Loucy (cell line): ENCODE measurements at regions not wholly inside any gene's neighbourhood (a gene's known extent, or its start where the extent isn't known, plus 50 kb on each side); places are given as distances from the start of the nearest gene placed in this dataset.

Source experiments
- CTCF ChIP-seq: fragments of 200-600 bp; sonication (generic); conservative IDR thresholded peaks from 2 replicates; pipeline ENCODE4 v1.5.1; 2014; ENCODE audit warnings: mild to moderate bottlenecking, antibody characterized with exemption, low read length
- EZH2phosphoT487 ChIP-seq: fragments of 200-600 bp; IDR thresholded peaks from 2 replicates; pipeline ENCODE4 v1.6.1; 2018; ENCODE audit warnings: antibody characterized with exemption, mild to moderate bottlenecking, moderate library complexity, borderline replicate concordance

- no peak for TF ChIP-seq CTCF
- no peak for TF ChIP-seq EZH2phosphoT487
Measured at GRCh38 chr4:133637161-133637560, 488.1 kb downstream of the PCDH10 start.
